Hepatocyte (in vitro differentiated cells): ENCODE measurements at regions not wholly inside any gene's neighbourhood (a gene's known extent, or its start where the extent isn't known, plus 50 kb on each side); places are given as distances from the start of the nearest gene placed in this dataset.

ENCODE experiments used
- DNase-seq: peaks from one replicate; pipeline ENCODE4 v3.0.0-alpha.2; 2016; ENCODE audit warnings: low spot score
- H2AFZ ChIP-seq: fragments of 200-600 bp; sonication (generic); 2 replicates; pipeline ENCODE4 v1.6.0; 2016; ENCODE audit warnings: antibody characterized with exemption, mild to moderate bottlenecking
- H3K27ac ChIP-seq: fragments of 200-600 bp; sonication (generic); 2 replicates; pipeline ENCODE4 v1.5.1; 2016; ENCODE audit warnings: mild to moderate bottlenecking
- H3K27me3 ChIP-seq: fragments of 200-600 bp; sonication (generic); 2 replicates; pipeline ENCODE4 v1.6.1; 2016
- H3K36me3 ChIP-seq: fragments of 200-600 bp; sonication (generic); replicated peaks from 2 replicates; pipeline ENCODE4 v1.5.1; 2016; ENCODE audit warnings: low read depth; ENCODE audit not compliant: insufficient read depth
- H3K4me1 ChIP-seq: fragments of 200-600 bp; sonication (generic); 2 replicates; pipeline ENCODE4 v1.5.1; 2016; ENCODE audit warnings: mild to moderate bottlenecking, moderate library complexity; ENCODE audit not compliant: insufficient read depth
- H3K4me2 ChIP-seq: fragments of 200-600 bp; sonication (generic); 2 replicates; pipeline ENCODE4 v1.6.0; 2016
- H3K4me3 ChIP-seq: fragments of 200-600 bp; sonication (generic); 2 replicates; pipeline ENCODE4 v1.5.1; 2016; ENCODE audit warnings: mild to moderate bottlenecking
- H3K79me2 ChIP-seq: fragments of 200-600 bp; sonication (generic); 2 replicates; pipeline ENCODE4 v1.6.0; 2017; ENCODE audit warnings: mild to moderate bottlenecking
- H3K9me2 ChIP-seq: fragments of 200-600 bp; sonication (generic); replicated peaks from 2 replicates; pipeline ENCODE4 v1.6.0; 2017; ENCODE audit warnings: mild to moderate bottlenecking; ENCODE audit not compliant: insufficient read depth
- H3K9me3 ChIP-seq: fragments of 200-600 bp; sonication (generic); 2 replicates; pipeline ENCODE4 v1.5.1; 2016; ENCODE audit warnings: low read depth, mild to moderate bottlenecking
- H4K20me1 ChIP-seq: fragments of 200-600 bp; sonication (generic); 2 replicates; pipeline ENCODE4 v1.6.0; 2016; ENCODE audit warnings: mild to moderate bottlenecking; ENCODE audit not compliant: insufficient read depth, poor library complexity, severe bottlenecking
- CTCF ChIP-seq: fragments of 200-600 bp; sonication (generic); IDR thresholded peaks from 2 replicates; pipeline ENCODE4 v1.5.1; 2016; ENCODE audit warnings: antibody characterized with exemption, mild to moderate bottlenecking; ENCODE audit not compliant: poor library complexity
- EZH2 ChIP-seq: fragments of 200-600 bp; sonication (generic); IDR thresholded peaks from 2 replicates; pipeline ENCODE4 v1.6.1; 2016; ENCODE audit warnings: antibody characterized with exemption, mild to moderate bottlenecking, borderline replicate concordance
- EZH2phosphoT487 ChIP-seq: fragments of 200-600 bp; sonication (generic); IDR thresholded peaks from one replicate; pipeline ENCODE4 v1.6.1; 2018; ENCODE audit warnings: antibody characterized with exemption, mild to moderate bottlenecking, low read depth, moderate library complexity; ENCODE audit not compliant: unreplicated experiment, severe bottlenecking
- WGBS: methylation state at CpG from one replicate; pipeline ENCODE4 v1.1.6; 2016; ENCODE audit warnings: low lambda C conversion rate; ENCODE audit errors: missing lambda C conversion rate; 5-methylcytosine and 5-hydroxymethylcytosine counted together

GRCh38 chr6:19100752-19101151 lies 713.6 kb downstream of the RNF144B start:
- Histone ChIP-seq H3K9me3 (no peaks in the 10 kb centered on the region), H3K27me3 (no peaks in the 10 kb centered on the region), H3K4me2 (no peak overlapping the region), H3K4me3 (no peak overlapping the region), H4K20me1 (no peaks in the 10 kb centered on the region), H2AFZ (no peak overlapping the region), H3K79me2 (no peaks in the 10 kb centered on the region), H3K4me1 (no peaks in the 10 kb centered on the region), H3K36me3 (no peaks in the 10 kb centered on the region), H3K27ac (no peak overlapping the region), H3K9me2 (no peaks in the 10 kb centered on the region)
- DNase-seq = no peak
- TF ChIP-seq EZH2phosphoT487 = no peak
- 76% methylated on average over 4 of the region's 4 CpGs for WGBS

DNA sequence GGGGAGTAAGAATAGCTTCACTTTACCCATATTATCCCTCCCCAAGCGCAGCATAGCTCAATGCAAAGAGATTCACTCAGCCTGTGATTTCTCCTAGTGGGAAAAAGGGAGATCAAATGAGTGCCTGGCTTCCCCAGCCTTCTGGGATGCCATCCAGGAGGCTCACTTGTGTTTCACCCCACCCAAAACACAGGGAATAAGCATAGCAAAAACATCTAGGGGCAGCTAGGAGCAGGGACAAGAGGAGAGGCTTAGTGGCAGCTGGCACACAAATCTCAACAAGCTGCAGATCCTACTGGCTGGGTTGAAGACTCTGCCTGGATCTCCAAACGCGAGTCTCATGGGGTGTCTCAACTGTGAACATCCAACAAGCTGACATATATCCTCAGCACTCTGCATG lies 715.8 kb downstream of the RNF144B start:
- H4K20me1 ChIP-seq = no peaks in the 10 kb centered on the region
- no peaks in the 10 kb centered on the region for H3K9me2 ChIP-seq
- no peak overlapping the region for H3K4me2 ChIP-seq
- H3K4me3 ChIP-seq = no peak overlapping the region
- no peak overlapping the region for H3K27ac ChIP-seq
- H3K36me3 ChIP-seq = no peaks in the 10 kb centered on the region
- DNase-seq = no peak
- H3K27me3 ChIP-seq = no peaks in the 10 kb centered on the region
- no peaks in the 10 kb centered on the region for H3K9me3 ChIP-seq
- TF ChIP-seq EZH2phosphoT487 (no peak), CTCF (no peak), EZH2 (no peak)
- WGBS = 92% methylated on average over 3 of the region's 3 CpGs
- H2AFZ ChIP-seq = no peak overlapping the region
- no peaks in the 10 kb centered on the region for H3K4me1 ChIP-seq
- H3K79me2 ChIP-seq = no peaks in the 10 kb centered on the region

GRCh38 chr6:19107468-19107867 lies 720.3 kb downstream of the RNF144B start:
- WGBS = 95% methylated on average over 1 of the region's 1 CpG
- Histone ChIP-seq H3K27ac (no peak overlapping the region), H3K9me3 (no peaks in the 10 kb centered on the region), H3K4me2 (no peak overlapping the region), H3K36me3 (no peaks in the 10 kb centered on the region), H2AFZ (no peak overlapping the region), H3K4me1 (no peaks in the 10 kb centered on the region), H3K4me3 (no peak overlapping the region), H3K79me2 (no peaks in the 10 kb centered on the region), H3K27me3 (no peaks in the 10 kb centered on the region), H4K20me1 (no peaks in the 10 kb centered on the region), H3K9me2 (no peaks in the 10 kb centered on the region)
- no peak for TF ChIP-seq EZH2phosphoT487
- TF ChIP-seq CTCF = no peak
- TF ChIP-seq EZH2 = no peak
- no peak for DNase-seq

GRCh38 chr6:19121521-19121920 lies 715.6 kb upstream of the ID4 start:
- Histone ChIP-seq H3K9me2 (no peaks in the 10 kb centered on the region), H3K4me3 (no peak overlapping the region), H2AFZ (no peak overlapping the region), H3K4me1 (no peaks in the 10 kb centered on the region), H4K20me1 (no peaks in the 10 kb centered on the region), H3K9me3 (no peaks in the 10 kb centered on the region), H3K79me2 (no peaks in the 10 kb centered on the region), H3K27me3 (no peaks in the 10 kb centered on the region), H3K36me3 (no peaks in the 10 kb centered on the region), H3K27ac (no peak overlapping the region), H3K4me2 (no peak overlapping the region)
- DNase-seq = no peak
- TF ChIP-seq EZH2 (no peak), CTCF (no peak), EZH2phosphoT487 (no peak)
